Naive B cell (primary cell): ENCODE measurements at regions not wholly inside any gene's neighbourhood (a gene's known extent, or its start where the extent isn't known, plus 50 kb on each side); places are given as distances from the start of the nearest gene placed in this dataset.

Experiments used
- ATAC-seq, 2 donors: fragments of 150-1000 bp; cut with Tn5 transposase; 2 replicates each; pipeline ENCODE4 v1.10.0; 2021; ENCODE audit warnings: low read depth in 2 of 2, mild to moderate bottlenecking in 2 of 2, moderate library complexity in 2 of 2
- DNase-seq: peaks from one replicate; pipeline ENCODE4 v3.0.0; 2022
- H3K27ac Mint-ChIP-seq, 6 donors: one replicate each; pipeline ENCODE4 v1.8.0; 2020 to 2022; ENCODE audit warnings: mild to moderate bottlenecking in 6 of 6, mixed read lengths in 6 of 6, moderate library complexity in 5 of 6, inconsistent platforms in 2 of 6
- H3K27me3 Mint-ChIP-seq, 3 donors: one replicate each; pipeline ENCODE4 v1.8.0; 2021 to 2022; ENCODE audit warnings: mixed read lengths in 3 of 3, mild to moderate bottlenecking in 1 of 3
- H3K36me3 Mint-ChIP-seq, 2 donors: one replicate each; pipeline ENCODE4 v1.8.0; 2020 to 2022; ENCODE audit warnings: mixed read lengths in 2 of 2, inconsistent platforms in 1 of 2, mild to moderate bottlenecking in 1 of 2
- H3K4me1 Mint-ChIP-seq, 3 donors: one replicate each; pipeline ENCODE4 v1.8.0; 2020 to 2022; ENCODE audit warnings: mixed read lengths in 3 of 3, inconsistent platforms in 1 of 3, mild to moderate bottlenecking in 1 of 3, moderate library complexity in 1 of 3
- H3K4me3 Mint-ChIP-seq, 8 donors: one replicate each; pipeline ENCODE4 v1.8.0; 2020 to 2022; ENCODE audit warnings: mild to moderate bottlenecking in 8 of 8, mixed read lengths in 8 of 8, moderate library complexity in 8 of 8, inconsistent platforms in 2 of 8
- H3K9me3 Mint-ChIP-seq, 7 donors: one replicate each; pipeline ENCODE4 v1.8.0; 2020 to 2022; ENCODE audit warnings: mixed read lengths in 7 of 7, mild to moderate bottlenecking in 5 of 7, inconsistent platforms in 2 of 7, moderate library complexity in 1 of 7

GRCh38 chr11:119979701-119980100 lies 158.2 kb downstream of the TRIM29 start:
- no peaks in the 10 kb centered on the region for H3K36me3 Mint-ChIP-seq
- DNase-seq (no peak), ATAC-seq (no peak)
- no peak overlapping the region for H3K4me3 Mint-ChIP-seq
- peaks cover 0 to 3% (median 0%) of the 10 kb centered on the region in 7 donors for H3K9me3 Mint-ChIP-seq
- peaks cover 27 to 39% (median 34%) of the 10 kb centered on the region in 3 donors for H3K27me3 Mint-ChIP-seq
- H3K27ac Mint-ChIP-seq = no peak overlapping the region
- peaks cover 0 to 3% (median 0%) of the 10 kb centered on the region in 3 donors for H3K4me1 Mint-ChIP-seq

GRCh38 chr11:119978696-119979095 lies 159.2 kb downstream of the TRIM29 start:
- H3K27me3 Mint-ChIP-seq = peaks cover 26 to 36% (median 29%) of the 10 kb centered on the region in 3 donors
- H3K4me1 Mint-ChIP-seq = peaks cover 0 to 1% (median 0%) of the 10 kb centered on the region in 3 donors
- no peak for DNase-seq
- H3K9me3 Mint-ChIP-seq = peaks cover 0 to 3% (median 0%) of the 10 kb centered on the region in 7 donors
- ATAC-seq = no peak
- no peak overlapping the region for H3K4me3 Mint-ChIP-seq
- no peaks in the 10 kb centered on the region for H3K36me3 Mint-ChIP-seq
- no peak overlapping the region for H3K27ac Mint-ChIP-seq

GRCh38 chr11:119977881-119978280 lies 160.0 kb downstream of the TRIM29 start:
- DNase-seq (no peak), ATAC-seq (no peak)
- Mint-ChIP-seq H3K4me3 (no peak overlapping the region), H3K9me3 (peaks cover 0 to 4% (median 0%) of the 10 kb centered on the region in 7 donors), H3K27ac (peak overlapping the region in 1 of 6 donors; percentile 87), H3K4me1 (no peaks in the 10 kb centered on the region), H3K36me3 (peaks cover 0 to 3% of the 10 kb centered on the region in 2 donors), H3K27me3 (peaks cover 21 to 36% (median 24%) of the 10 kb centered on the region in 3 donors)

- ATAC-seq (no peak), DNase-seq (no peak)
- H3K36me3 Mint-ChIP-seq = peaks cover 0 to 6% of the 10 kb centered on the region in 2 donors
- peaks cover 21 to 37% (median 24%) of the 10 kb centered on the region in 3 donors for H3K27me3 Mint-ChIP-seq
- peaks cover 0 to 8% (median 0%) of the 10 kb centered on the region in 7 donors for H3K9me3 Mint-ChIP-seq
- H3K27ac Mint-ChIP-seq = no peak overlapping the region
- no peak overlapping the region for H3K4me3 Mint-ChIP-seq
- H3K4me1 Mint-ChIP-seq = no peaks in the 10 kb centered on the region
Measured at GRCh38 chr11:119977561-119977860, 160.4 kb downstream of the TRIM29 start.

- H3K27ac Mint-ChIP-seq = peak overlapping the region in 1 of 6 donors; percentile 54
- no peak overlapping the region for H3K4me3 Mint-ChIP-seq
- peaks cover 0 to 8% of the 10 kb centered on the region in 2 donors for H3K36me3 Mint-ChIP-seq
- H3K27me3 Mint-ChIP-seq = peaks cover 21 to 42% (median 28%) of the 10 kb centered on the region in 3 donors
- peaks cover 0 to 12% (median 0%) of the 10 kb centered on the region in 7 donors for H3K9me3 Mint-ChIP-seq
- no peak for ATAC-seq
- DNase-seq = no peak
- H3K4me1 Mint-ChIP-seq = no peaks in the 10 kb centered on the region
Measured at GRCh38 chr11:119976805-119977560, 160.9 kb downstream of the TRIM29 start.

- H3K27ac Mint-ChIP-seq = no peak overlapping the region
- DNase-seq (no peak), ATAC-seq (no peak)
- H3K27me3 Mint-ChIP-seq = peaks cover 22 to 50% (median 39%) of the 10 kb centered on the region in 3 donors
- H3K9me3 Mint-ChIP-seq = peaks cover 0 to 14% (median 4%) of the 10 kb centered on the region in 7 donors
- H3K4me1 Mint-ChIP-seq = no peaks in the 10 kb centered on the region
- peaks cover 0 to 8% of the 10 kb centered on the region in 2 donors for H3K36me3 Mint-ChIP-seq
- no peak overlapping the region for H3K4me3 Mint-ChIP-seq
Measured at GRCh38 chr11:119975561-119976152, 162.3 kb downstream of the TRIM29 start.

GRCh38 chr11:119974467-119974866 lies 163.4 kb downstream of the TRIM29 start:
- H3K9me3 Mint-ChIP-seq = peaks cover 0 to 14% (median 4%) of the 10 kb centered on the region in 7 donors
- H3K36me3 Mint-ChIP-seq = peaks cover 0 to 8% of the 10 kb centered on the region in 2 donors
- no peak overlapping the region for H3K27ac Mint-ChIP-seq
- no peak overlapping the region for H3K4me3 Mint-ChIP-seq
- peaks cover 22 to 52% (median 43%) of the 10 kb centered on the region in 3 donors for H3K27me3 Mint-ChIP-seq
- H3K4me1 Mint-ChIP-seq = no peaks in the 10 kb centered on the region
- no peak for DNase-seq
- ATAC-seq = no peak

GRCh38 chr11:119974051-119974450 lies 163.9 kb downstream of the TRIM29 start:
- Mint-ChIP-seq H3K36me3 (peaks cover 0 to 8% of the 10 kb centered on the region in 2 donors), H3K9me3 (peaks cover 0 to 14% (median 4%) of the 10 kb centered on the region in 7 donors), H3K4me3 (no peak overlapping the region), H3K27ac (no peak overlapping the region), H3K4me1 (no peaks in the 10 kb centered on the region), H3K27me3 (peaks cover 20 to 48% (median 38%) of the 10 kb centered on the region in 3 donors)
- ATAC-seq = no peak
- DNase-seq = no peak

GRCh38 chr11:119972281-119972680 lies 165.6 kb downstream of the TRIM29 start:
- H3K4me1 Mint-ChIP-seq = no peaks in the 10 kb centered on the region

GRCh38 chr11:119970555-119971304 lies 167.2 kb downstream of the TRIM29 start:
- no peak overlapping the region for H3K27ac Mint-ChIP-seq
- ATAC-seq = no peak
- peaks cover 17 to 37% (median 24%) of the 10 kb centered on the region in 3 donors for H3K27me3 Mint-ChIP-seq
- peaks cover 0 to 8% of the 10 kb centered on the region in 2 donors for H3K36me3 Mint-ChIP-seq
- no peak for DNase-seq
- no peaks in the 10 kb centered on the region for H3K4me1 Mint-ChIP-seq
- H3K4me3 Mint-ChIP-seq = no peak overlapping the region
- H3K9me3 Mint-ChIP-seq = peaks cover 0 to 14% (median 4%) of the 10 kb centered on the region in 7 donors

More at GRCh38 chr11:119972281-119972680, 165.6 kb downstream of the TRIM29 start:
- DNase-seq = no peak
- Mint-ChIP-seq H3K27me3 (peaks cover 23 to 44% (median 32%) of the 10 kb centered on the region in 3 donors), H3K9me3 (peaks cover 0 to 14% (median 4%) of the 10 kb centered on the region in 7 donors), H3K4me3 (no peak overlapping the region), H3K27ac (no peak overlapping the region), H3K36me3 (peaks cover 0 to 8% of the 10 kb centered on the region in 2 donors)
- no peak for ATAC-seq

- Mint-ChIP-seq H3K36me3 (no peaks in the 10 kb centered on the region), H3K4me1 (no peaks in the 10 kb centered on the region), H3K9me3 (peaks cover 0 to 4% (median 0%) of the 10 kb centered on the region in 7 donors), H3K4me3 (no peak overlapping the region), H3K27me3 (peaks cover 15 to 48% (median 22%) of the 10 kb centered on the region in 3 donors), H3K27ac (no peak overlapping the region)
- DNase-seq (no peak), ATAC-seq (no peak)
Measured at GRCh38 chr11:119964136-119965025, 173.5 kb downstream of the TRIM29 start.

GRCh38 chr11:119957951-119958350 lies 180.0 kb downstream of the TRIM29 start:
- H3K27me3 Mint-ChIP-seq = peaks cover 21 to 36% (median 35%) of the 10 kb centered on the region in 3 donors
- no peaks in the 10 kb centered on the region for H3K4me1 Mint-ChIP-seq
- no peak overlapping the region for H3K27ac Mint-ChIP-seq
- H3K4me3 Mint-ChIP-seq = no peak overlapping the region
- no peak for ATAC-seq
- DNase-seq = no peak
- H3K36me3 Mint-ChIP-seq = no peaks in the 10 kb centered on the region
- no peaks in the 10 kb centered on the region for H3K9me3 Mint-ChIP-seq
